Stomach (tissue), 4 donors: ENCODE measurements at regions not wholly inside any gene's neighbourhood (a gene's known extent, or its start where the extent isn't known, plus 50 kb on each side); places are given as distances from the start of the nearest gene placed in this dataset.

Source experiments
- CTCF ChIP-seq, 7 experiments: fragments of 450-650 bp in 4 of 7; fragments of 200-600 bp in 3 of 7; sonication (generic) in 3 of 7; IDR thresholded peaks; one replicate each; pipeline ENCODE4 v1.5.1; 2016 to 2019; ENCODE audit warnings: antibody characterized with exemption in 7 of 7, control low read depth in 2 of 7, mild to moderate bottlenecking in 1 of 7
- POLR2AphosphoS5 ChIP-seq, 3 donors: sonication (generic); formaldehyde crosslinking; IDR thresholded peaks; one replicate each; pipeline ENCODE4 v1.6.1; 2016; ENCODE audit warnings: antibody characterized with exemption in 3 of 3

- no peak for TF ChIP-seq CTCF (IDR thresholded peaks at IDR 0.05)
- no peak for TF ChIP-seq POLR2AphosphoS5 (IDR thresholded peaks at IDR 0.05)
These were observed 108.2 kb upstream of the MBNL1 start for GRCh38 chr3:152160350-152161011.
